GM18508 (cell line): ENCODE measurements at regions not wholly inside any gene's neighbourhood (a gene's known extent, or its start where the extent isn't known, plus 50 kb on each side); places are given as distances from the start of the nearest gene placed in this dataset.
"Not testable (repeated sequence)": the region's sequence is repeated elsewhere in the genome, so short reads cannot be mapped to it uniquely, and the experiment has no call there.

Experiments used
- ATAC-seq: cut with Tn5 transposase; IDR thresholded peaks from one replicate; pipeline ENCODE4 v1.9.1; 2021; ENCODE audit warnings: moderate number of reproducible peaks; ENCODE audit not compliant: insufficient read depth, unreplicated experiment

DNA sequence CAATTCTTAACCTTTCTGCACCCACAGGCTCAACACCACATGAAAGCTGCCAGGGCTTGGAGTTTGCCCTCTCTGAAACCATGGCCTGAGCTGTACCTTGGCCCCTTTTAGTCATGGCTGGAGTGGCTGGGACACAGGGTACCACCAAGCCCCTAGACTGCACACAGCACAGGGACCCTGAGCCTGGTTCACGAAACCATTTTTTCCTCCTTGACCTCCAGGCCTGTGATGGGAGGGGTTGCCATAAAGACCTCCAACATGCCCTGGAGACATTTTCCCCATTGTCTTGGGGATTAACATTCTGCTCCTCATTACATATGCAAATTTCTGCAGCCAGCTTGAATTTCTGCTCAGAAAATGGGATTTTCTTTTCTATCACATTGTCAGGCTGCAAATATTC is 113.4 kb downstream of the XPNPEP1 start:
- ATAC-seq = not testable (repeated sequence)

GRCh38 chr10:109801191-109801590 is 122.1 kb downstream of the XPNPEP1 start:
- not testable (repeated sequence) for ATAC-seq

GRCh38 chr10:109790647-109791046 is 132.7 kb downstream of the XPNPEP1 start:
- ATAC-seq = no peak

DNA sequence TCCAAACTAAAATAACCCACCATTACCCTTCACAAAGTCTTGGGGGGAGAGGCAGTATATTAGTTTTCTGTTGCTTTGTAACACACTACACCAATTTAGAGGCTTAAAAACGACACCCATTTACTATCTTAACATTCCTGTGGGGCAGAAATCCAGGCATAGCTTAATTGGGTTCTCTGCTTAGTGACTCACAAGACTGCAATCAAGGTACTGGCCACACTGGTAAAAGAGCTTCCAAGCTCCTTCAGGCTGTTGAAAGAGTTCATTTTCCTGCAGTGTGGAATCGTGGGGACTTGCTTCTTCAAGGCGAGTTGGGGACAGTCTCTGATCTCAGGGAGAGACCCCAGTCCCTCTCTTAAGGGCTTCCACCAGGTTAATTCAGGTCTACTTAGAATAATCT is 139.1 kb downstream of the XPNPEP1 start:
- no peak for ATAC-seq

DNA sequence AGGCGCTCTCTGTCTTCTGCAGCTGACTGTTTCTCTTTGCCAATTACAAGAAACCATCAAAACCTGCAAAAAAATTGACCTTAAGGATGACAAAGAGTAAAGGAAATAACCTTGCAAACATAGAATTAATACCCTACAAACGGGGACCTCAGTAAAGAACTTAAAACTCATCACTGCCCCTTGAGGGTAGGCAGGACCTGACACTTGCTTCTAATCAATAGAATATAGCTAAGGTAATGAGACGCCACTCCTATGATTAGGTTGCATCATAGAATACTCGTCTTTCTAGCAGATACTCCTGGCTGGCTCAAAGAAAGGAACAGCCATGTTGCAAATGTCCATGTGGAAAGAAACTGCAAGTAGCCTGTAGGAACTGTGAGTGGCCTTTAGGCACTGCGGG is 140.0 kb downstream of the XPNPEP1 start:
- no peak for ATAC-seq

DNA sequence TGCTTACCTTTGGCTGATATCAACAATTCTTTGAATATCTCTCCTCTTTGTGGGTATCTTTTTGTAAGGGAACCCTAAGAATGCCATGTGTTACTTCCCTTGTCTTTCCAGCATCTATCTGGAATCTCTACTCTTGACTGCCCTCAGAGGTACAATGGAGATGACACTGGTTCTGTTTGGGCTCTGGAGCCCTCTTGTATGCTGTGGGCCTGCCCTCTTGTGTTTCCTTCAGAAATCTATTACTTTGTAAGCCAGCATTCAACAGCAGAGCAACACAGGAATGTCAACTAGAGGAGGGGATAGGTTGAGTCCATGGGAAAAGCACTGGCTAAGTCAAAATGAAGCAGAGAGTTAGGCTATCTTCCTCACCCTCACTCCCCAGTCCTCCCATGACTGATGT is 142.3 kb downstream of the XPNPEP1 start:
- no peak for ATAC-seq

DNA sequence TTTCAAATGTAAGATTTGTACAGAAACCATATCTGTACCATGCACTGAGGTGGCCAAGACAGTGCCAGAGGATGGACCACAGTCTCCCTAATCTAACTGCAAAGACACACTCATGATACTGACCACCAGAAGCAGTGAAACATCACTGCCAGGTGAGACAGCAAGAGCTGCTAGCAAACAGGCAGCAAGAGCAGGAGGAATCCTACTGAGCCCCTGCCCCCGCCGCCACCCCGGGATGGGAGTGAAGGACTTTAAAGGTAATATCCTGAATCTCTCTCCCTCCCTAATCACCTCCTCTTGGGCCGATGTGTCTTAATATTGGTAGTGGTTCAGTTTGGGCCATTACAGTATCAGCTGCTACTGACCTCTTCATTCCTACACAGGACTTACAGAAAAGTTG is 144.3 kb downstream of the XPNPEP1 start:
- no peak for ATAC-seq

DNA sequence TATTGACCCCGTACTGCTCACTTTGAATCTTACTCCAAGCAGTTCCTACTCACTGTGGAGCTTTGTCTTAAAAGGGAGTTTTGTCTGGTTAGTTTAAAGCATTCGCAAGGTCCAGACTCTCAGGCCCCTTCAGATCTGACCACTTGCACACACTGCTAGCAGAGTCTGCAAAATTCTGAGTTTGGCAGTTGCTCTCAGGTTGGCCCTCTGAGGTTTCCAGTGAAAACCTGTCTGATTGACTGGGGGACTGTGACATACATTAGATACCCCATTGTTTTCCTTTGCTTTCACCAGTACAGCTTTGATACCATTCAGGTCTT is 149.2 kb downstream of the XPNPEP1 start:
- ATAC-seq = no peak

GRCh38 chr10:109773288-109774120 is 149.8 kb downstream of the XPNPEP1 start:
- ATAC-seq = no peak

- ATAC-seq = no peak
Observed at GRCh38 chr10:109770663-109771062, 152.6 kb downstream of the XPNPEP1 start.

DNA sequence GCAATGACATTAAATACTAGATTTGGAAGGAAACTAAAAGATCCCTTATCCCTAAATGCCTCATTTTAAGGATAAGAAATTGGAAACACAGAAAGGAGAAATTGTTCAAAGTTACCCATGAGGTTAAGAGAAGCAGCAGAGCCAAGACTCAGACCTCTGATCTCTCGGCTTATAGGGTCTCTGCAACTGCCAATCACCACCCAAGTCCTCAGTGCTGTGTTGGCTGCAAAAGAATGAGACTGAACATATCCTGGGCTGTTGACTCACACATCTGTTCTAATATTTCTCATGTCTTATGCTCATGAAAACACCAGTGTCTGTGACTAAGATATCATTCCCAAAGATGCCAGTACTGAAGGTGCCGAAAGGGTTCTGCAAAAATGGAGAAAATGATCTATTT is 153.3 kb downstream of the XPNPEP1 start:
- ATAC-seq = no peak

DNA sequence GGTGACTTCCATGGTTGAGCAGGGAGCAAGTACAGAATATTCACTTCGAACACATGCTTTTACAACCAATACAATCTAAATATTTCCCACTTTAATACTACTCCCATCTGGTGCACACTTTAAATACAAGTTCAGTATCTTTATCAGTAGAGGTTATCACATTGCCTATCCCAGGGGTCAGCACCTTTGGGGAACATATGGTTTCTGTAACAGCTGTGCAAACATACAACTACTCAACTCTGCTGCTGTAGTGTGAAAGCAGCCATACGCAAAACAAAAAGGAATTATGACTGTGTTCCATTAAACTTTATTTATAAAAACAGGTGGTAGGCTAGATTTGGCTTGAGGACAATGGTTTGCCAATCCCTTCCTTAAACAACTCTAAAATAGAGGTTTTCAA is 157.5 kb downstream of the XPNPEP1 start:
- ATAC-seq = no peak

DNA sequence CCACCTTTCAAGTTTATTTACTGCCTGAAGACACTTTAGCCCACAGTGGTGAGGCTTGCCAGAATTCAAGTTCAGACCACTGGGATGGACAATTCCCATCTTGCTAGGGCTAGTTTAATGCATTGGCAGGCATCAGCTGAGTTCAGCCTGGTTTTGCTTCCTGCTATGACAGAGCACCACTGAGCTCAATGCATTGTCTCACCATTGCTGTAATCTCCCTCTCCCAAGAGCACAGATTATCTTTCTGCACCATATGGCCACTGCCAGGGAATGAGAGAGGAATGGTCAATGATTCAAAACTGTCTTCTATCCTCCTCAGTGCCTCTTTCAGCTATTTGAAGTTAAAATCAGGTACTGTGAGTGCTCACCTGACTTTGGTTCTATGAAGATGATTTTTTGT is 160.8 kb downstream of the XPNPEP1 start:
- ATAC-seq = no peak

DNA sequence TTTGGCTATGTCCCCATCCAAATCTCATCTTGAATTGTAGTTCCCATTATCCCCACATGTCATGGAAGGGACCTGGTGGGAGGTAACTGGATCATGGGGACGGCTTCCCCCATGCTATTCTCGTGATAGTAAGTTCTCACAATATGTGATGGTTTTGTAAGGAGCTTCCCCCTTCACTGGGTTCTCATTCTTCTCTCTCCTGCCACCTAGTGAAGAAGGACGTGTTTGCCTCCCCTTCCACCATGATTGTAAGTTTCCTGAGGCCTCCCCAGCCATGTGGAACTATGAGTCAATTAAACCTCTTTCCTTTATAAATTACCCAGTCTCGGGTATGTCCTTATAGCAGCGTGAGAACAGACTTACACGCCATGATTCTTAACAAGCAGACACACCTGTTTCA is 165.6 kb downstream of the XPNPEP1 start:
- ATAC-seq = not testable (repeated sequence)

DNA sequence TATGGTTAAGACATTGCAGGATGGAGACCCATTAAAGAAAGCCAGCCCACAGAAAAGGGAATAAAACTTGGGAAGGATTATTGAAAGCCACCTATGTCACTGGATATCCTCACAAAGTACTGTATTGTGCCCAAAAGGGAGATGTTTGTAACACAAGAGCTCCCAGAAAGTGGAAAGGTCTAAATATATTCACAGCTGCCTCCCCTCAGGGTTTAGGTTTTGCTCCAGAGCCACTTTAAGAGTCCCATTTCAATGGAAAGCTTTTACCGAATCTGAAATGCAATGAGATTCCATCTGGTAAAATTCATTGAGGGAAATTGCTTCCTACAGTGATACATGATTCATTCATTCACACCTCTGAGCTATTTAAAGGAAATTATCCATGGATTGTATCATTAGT is 176.4 kb downstream of the XPNPEP1 start:
- no peak for ATAC-seq

DNA sequence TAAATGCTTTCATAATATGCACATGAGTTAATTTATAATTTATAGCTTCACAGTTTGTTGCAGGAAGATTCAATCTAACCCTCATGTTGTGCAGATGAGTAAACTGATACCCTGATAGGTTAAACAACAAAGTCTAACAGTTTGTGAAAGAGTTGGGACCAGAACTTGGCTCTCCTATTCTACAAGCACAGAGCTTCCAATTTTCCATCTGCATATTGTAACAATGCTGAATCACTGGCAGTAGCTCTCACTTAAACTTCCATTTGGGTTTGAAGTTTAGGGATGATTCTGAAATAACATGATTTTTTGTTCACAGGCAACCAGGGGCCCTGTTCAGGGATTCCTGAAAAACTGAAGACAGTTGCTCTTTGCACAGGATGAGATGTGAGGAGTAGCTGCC is 179.3 kb downstream of the XPNPEP1 start:
- no peak for ATAC-seq

DNA sequence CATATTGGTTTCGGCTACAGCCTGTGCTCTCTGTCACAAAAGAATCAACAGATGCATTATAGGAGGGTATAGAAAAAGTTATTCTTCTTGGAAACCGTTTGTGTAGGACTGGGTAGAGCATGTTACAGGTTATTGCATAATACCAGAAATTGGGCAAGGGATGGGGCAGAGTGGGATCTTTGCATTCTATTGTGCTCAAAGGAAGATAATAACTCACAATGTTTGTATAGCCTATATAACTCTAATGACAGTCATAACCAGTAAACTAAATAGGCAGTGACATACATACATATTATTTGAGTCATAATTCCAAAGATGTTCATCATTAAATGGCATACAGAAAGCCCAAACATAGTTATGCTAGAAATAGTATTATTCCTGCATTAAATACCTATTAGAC is 179.7 kb downstream of the XPNPEP1 start:
- no peak for ATAC-seq

DNA sequence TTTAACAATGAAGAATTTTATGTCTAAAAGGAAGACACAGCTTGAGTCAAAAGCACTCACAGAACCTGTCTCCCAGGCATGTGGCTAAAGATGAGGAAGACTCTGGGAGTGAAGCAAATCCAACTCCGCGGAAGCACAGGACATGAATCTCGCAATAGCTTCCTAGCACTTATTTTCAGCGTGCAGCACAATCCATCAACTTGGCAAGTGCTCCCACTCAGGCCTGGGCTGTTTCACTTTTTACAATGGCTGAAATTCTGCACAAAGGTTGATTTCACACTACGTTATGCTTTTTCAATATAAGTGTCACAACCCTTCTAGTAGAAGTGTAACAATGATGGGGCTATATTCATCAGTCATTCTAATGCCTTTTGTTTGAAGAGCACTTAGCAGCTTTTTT is 180.2 kb downstream of the XPNPEP1 start:
- no peak for ATAC-seq

- ATAC-seq = no peak
Observed at GRCh38 chr10:109741712-109742111, 181.6 kb downstream of the XPNPEP1 start.

GRCh38 chr10:109740436-109740835 is 182.9 kb downstream of the XPNPEP1 start:
- ATAC-seq = no peak

GRCh38 chr10:109737626-109738025 is 185.7 kb downstream of the XPNPEP1 start:
- no peak for ATAC-seq

DNA sequence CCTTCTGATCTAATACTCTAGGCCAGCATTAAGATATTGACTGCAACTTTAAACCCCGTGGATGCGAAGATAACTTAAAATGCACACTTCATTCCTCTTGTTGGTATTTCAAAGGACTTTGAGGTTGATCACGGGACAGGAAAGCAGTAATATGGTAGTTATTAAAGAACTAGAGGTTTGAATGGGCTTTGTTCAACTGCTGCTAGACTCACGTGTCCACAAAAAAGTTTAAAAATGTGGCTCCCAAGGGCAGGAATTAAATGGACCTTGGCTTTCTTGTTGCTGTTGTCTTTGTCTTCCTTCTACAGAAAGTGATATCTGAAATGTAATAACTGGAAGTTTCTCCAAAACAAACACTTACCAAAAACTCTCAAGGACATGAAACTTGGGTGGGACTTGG is 186.3 kb downstream of the XPNPEP1 start:
- ATAC-seq = no peak

DNA sequence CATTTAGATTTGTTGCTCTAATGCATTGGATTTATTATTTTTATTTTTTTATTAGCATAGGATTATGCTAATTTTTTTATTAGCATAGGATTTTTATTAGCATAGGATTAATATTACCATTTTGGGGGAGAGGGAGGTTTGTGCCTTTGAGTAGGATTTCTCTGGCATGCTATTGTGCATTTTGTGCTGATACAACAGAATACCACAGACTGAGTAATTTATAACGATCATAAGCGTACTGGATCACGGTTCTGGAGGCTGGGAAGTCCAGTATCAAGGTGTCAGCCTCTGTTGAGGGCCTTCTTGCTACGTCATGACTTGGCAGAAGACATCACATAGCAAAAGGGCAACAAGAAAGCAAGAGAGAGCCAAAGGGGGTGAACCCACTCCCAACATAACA is 187.5 kb downstream of the XPNPEP1 start:
- ATAC-seq = no peak
